PFSK-1 (cell line): ENCODE measurements at regions not wholly inside any gene's neighbourhood (a gene's known extent, or its start where the extent isn't known, plus 50 kb on each side); places are given as distances from the start of the nearest gene placed in this dataset.

Experiments
- FOXP2 ChIP-seq: optimal IDR thresholded peaks from 2 replicates; pipeline ENCODE3; 2011; ENCODE audit warnings: borderline replicate concordance, control low read depth, inconsistent platforms; ENCODE audit not compliant: insufficient read depth; ENCODE audit errors: extremely low read length, extremely low read depth
- POLR2AphosphoS5 ChIP-seq: IDR thresholded peaks from 2 replicates; pipeline ENCODE4 v1.6.1; 2012; ENCODE audit warnings: low read depth, mild to moderate bottlenecking, control low read depth, low read length, moderate library complexity
- SIN3A ChIP-seq: IDR thresholded peaks from 2 replicates; pipeline ENCODE4 v1.6.1; 2012; ENCODE audit warnings: mild to moderate bottlenecking, low read length, moderate library complexity, borderline replicate concordance; ENCODE audit not compliant: insufficient read depth
- TAF1 ChIP-seq: IDR thresholded peaks from 2 replicates; pipeline ENCODE4 v1.6.1; 2012; ENCODE audit warnings: low read length, control low read depth, borderline replicate concordance; ENCODE audit not compliant: insufficient read depth
- TF ChIP-seq, protein P1 (sequence below), 2 experiments: IDR thresholded peaks; 2 replicates each; pipeline versions ENCODE4 v1.6.1 to v1.8.0; 2011 to 2012; ENCODE audit warnings: low read depth in 2 of 2, low read length in 2 of 2, control low read depth in 1 of 2, inconsistent platforms in 1 of 2, mild to moderate bottlenecking in 1 of 2, moderate library complexity in 1 of 2; ENCODE audit not compliant: insufficient read depth in 1 of 2

DNA sequence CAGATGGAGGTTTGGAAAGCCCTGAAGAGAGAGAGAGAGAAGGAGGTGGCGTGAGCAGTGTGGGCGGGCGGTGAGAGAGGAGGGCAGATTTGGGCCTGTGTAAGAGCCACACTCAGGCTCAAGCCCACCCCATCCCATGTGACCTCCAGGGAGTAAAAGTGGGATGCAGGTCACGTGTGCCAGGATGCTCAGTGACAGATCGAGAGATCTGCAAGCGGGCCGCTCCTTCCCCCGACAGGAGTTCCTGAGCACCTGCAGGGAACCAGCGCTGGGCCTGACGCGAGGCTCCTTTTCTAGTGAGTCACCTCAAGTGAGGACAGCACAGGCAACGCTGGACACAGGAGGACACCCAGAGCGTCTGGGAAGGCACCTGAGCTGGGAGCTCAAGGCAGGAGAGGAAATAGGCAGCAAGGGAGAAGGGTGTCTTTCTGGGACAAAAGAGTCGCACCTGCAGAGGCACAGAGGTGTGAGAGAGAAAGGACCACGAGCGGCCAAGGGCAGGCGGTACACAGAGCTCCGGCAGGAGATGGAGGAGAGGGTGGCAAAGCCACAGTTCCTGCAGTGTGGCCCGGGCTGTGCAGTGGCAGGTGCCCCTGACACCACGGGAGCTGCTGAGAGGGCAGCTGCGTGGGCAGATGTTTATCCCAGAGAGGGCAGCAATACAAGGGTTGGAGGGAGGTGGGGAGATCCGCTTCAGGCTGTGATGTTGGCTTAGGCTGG is 1294.8 kb downstream of the TBC1D22A start:
- TF ChIP-seq POLR2AphosphoS5 (no peak), TAF1 (no peak), FOXP2 (no peak), SIN3A (no peak)
- TF ChIP-seq, protein P1, sequence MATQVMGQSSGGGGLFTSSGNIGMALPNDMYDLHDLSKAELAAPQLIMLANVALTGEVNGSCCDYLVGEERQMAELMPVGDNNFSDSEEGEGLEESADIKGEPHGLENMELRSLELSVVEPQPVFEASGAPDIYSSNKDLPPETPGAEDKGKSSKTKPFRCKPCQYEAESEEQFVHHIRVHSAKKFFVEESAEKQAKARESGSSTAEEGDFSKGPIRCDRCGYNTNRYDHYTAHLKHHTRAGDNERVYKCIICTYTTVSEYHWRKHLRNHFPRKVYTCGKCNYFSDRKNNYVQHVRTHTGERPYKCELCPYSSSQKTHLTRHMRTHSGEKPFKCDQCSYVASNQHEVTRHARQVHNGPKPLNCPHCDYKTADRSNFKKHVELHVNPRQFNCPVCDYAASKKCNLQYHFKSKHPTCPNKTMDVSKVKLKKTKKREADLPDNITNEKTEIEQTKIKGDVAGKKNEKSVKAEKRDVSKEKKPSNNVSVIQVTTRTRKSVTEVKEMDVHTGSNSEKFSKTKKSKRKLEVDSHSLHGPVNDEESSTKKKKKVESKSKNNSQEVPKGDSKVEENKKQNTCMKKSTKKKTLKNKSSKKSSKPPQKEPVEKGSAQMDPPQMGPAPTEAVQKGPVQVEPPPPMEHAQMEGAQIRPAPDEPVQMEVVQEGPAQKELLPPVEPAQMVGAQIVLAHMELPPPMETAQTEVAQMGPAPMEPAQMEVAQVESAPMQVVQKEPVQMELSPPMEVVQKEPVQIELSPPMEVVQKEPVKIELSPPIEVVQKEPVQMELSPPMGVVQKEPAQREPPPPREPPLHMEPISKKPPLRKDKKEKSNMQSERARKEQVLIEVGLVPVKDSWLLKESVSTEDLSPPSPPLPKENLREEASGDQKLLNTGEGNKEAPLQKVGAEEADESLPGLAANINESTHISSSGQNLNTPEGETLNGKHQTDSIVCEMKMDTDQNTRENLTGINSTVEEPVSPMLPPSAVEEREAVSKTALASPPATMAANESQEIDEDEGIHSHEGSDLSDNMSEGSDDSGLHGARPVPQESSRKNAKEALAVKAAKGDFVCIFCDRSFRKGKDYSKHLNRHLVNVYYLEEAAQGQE (IDR thresholded peaks at IDR 0.05; ENCODE audit: insufficient read depth in 1 of 2, low read depth in 2 of 2, low read length in 2 of 2), result no peak
